NB4 (cell line): ENCODE measurements at regions not wholly inside any gene's neighbourhood (a gene's known extent, or its start where the extent isn't known, plus 50 kb on each side); places are given as distances from the start of the nearest gene placed in this dataset.

Experiments used
- DNase-seq: peaks from one replicate; pipeline ENCODE4 v3.0.0; 2010; ENCODE audit warnings: low read depth
- H3K4me3 ChIP-seq: one replicate; pipeline ENCODE4 v1.5.1; 2011; ENCODE audit warnings: mild to moderate bottlenecking, low read depth, low read length, moderate library complexity
- MYC ChIP-seq: IDR thresholded peaks from 2 replicates; pipeline ENCODE4 v1.6.1; 2011; ENCODE audit warnings: low read depth, low read length
- POLR2A ChIP-seq: IDR thresholded peaks from 2 replicates; pipeline ENCODE4 v1.6.1; 2011; ENCODE audit warnings: mild to moderate bottlenecking; ENCODE audit not compliant: insufficient read length; ENCODE audit errors: extremely low read depth
- TF ChIP-seq, protein P1 (sequence below): IDR thresholded peaks from 2 replicates; pipeline ENCODE4 v1.6.1; 2011; ENCODE audit warnings: low read depth, low read length
- TF ChIP-seq, protein P2 (sequence below): IDR thresholded peaks from one replicate; pipeline ENCODE4 v1.5.1; 2012; ENCODE audit warnings: low read depth, low read length

DNA sequence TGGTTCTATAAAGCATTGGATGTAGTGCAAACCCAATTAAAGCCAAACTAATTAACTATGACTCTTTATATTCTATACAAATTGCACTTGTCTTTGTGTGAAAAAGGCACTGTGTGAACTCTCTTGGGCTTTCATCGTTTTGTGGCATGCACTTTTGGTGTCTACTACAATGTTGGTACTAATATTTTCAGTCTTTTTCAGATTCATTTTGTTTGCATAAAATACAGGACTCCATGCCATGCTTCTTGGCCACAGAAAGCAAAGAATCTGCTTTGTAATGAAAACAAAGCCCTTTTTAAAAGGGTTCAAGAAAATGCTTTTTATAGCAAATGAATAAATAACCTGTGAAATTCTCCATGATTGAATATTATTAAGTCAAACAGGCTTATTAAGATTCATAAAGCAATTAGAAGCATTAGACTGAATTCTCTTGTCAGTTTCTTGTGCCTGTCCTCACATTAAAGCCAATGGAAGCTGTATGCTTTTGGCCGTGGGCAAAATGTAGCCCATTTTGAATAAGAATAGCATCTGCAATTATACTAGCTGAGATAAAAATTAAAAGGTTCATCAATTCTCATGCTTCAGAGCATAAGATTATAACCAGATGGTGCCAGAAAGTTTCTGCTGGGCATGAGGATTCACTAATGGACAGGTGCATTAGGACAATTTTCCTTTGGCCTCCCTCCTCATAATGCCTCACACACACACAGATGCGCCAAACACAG lies 1665.2 kb downstream of the SUCLG1 start:
- no peak for DNase-seq
- TF ChIP-seq, protein P1, sequence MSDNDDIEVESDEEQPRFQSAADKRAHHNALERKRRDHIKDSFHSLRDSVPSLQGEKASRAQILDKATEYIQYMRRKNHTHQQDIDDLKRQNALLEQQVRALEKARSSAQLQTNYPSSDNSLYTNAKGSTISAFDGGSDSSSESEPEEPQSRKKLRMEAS: no peak
- TF ChIP-seq POLR2A: no peak
- no peak for TF ChIP-seq MYC
- TF ChIP-seq, protein P2, sequence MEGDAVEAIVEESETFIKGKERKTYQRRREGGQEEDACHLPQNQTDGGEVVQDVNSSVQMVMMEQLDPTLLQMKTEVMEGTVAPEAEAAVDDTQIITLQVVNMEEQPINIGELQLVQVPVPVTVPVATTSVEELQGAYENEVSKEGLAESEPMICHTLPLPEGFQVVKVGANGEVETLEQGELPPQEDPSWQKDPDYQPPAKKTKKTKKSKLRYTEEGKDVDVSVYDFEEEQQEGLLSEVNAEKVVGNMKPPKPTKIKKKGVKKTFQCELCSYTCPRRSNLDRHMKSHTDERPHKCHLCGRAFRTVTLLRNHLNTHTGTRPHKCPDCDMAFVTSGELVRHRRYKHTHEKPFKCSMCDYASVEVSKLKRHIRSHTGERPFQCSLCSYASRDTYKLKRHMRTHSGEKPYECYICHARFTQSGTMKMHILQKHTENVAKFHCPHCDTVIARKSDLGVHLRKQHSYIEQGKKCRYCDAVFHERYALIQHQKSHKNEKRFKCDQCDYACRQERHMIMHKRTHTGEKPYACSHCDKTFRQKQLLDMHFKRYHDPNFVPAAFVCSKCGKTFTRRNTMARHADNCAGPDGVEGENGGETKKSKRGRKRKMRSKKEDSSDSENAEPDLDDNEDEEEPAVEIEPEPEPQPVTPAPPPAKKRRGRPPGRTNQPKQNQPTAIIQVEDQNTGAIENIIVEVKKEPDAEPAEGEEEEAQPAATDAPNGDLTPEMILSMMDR: no peak
- H3K4me3 ChIP-seq: no peak overlapping the region

DNA sequence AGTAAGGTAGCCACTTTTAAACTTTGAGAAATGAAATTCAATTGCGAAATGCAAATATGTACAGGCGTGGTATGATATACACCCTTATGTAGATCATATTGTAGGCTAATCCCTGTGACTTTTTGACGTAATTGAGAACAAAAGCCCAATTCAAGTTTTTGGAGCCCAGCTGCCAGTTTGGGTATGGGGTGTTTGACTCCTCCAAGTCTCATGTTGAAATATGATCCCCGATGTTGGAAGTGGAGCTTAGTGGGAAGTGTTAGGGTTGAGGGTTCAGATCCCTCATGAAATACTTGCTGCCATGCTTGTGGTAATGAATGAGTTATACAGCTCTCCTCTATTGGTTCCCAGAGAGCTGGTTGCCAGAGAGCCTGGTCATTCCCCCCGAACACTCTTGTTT lies 1666.8 kb downstream of the SUCLG1 start:
- no peak for DNase-seq
- H3K4me3 ChIP-seq: no peak overlapping the region
- TF ChIP-seq, protein P2: no peak
- TF ChIP-seq, protein P1: no peak
- TF ChIP-seq POLR2A (no peak), MYC (no peak)

DNA sequence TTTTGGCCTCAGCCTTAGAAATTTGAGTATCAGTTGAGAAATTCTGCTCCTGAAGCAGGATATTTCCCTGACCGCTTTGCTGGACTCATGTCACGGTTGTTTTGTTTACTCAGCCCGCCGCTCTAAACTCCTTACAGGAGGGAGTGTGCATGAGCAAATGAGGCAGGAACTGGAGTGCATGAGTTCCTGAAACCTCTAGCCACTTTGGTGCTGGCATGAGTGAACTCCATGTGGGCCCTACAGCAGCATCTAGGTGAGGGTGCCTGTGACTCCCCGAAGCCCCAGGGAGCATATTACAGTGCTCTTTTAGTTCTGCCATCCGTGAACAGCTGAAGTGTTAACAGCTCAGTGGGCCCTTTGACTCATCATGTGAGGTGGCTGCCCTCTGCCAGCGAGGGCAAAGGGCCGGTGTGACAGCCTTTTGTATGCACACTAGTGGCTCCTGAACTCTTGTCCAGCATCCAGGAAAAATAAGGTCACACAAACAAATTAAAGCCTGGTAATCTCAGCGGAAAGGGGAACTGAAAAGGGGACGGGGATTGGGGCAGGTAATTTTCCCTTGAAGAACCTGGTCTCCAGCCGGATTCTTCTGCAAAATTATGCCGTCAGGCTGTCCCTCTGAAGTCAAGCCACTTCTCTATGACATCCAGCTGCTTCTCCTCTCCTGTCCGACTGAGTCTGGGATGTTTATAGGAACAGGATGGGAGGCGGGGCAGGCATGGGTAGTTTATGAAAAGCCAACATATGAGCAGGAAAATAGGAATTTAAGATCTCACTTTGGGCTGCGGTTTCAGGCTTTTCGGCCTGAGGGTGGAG lies 1668.7 kb downstream of the SUCLG1 start:
- no peak overlapping the region for H3K4me3 ChIP-seq
- TF ChIP-seq, protein P2: no peak
- no peak for TF ChIP-seq POLR2A
- TF ChIP-seq, protein P1: no peak
- TF ChIP-seq MYC: no peak
- DNase-seq: no peak

DNA sequence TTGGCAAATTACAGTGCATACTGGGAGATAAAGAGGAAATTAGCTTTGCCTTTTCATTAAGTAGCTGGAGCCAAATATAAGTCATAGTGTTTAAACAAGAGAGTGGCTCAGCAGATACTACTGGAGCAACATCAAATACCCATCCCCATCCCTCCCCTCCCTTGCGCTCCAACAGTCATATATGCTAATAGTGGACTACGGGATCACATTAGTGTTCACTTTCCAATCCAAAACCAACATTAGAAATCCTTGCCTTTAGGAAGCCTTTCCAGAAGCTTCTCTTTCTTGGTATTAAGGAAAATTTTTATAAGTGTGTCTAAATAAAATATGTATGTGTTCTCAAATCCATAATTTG lies 1669.3 kb downstream of the SUCLG1 start:
- no peak overlapping the region for H3K4me3 ChIP-seq
- TF ChIP-seq, protein P1: no peak
- TF ChIP-seq MYC: no peak
- no peak for TF ChIP-seq POLR2A
- TF ChIP-seq, protein P2: no peak
- no peak for DNase-seq

DNA sequence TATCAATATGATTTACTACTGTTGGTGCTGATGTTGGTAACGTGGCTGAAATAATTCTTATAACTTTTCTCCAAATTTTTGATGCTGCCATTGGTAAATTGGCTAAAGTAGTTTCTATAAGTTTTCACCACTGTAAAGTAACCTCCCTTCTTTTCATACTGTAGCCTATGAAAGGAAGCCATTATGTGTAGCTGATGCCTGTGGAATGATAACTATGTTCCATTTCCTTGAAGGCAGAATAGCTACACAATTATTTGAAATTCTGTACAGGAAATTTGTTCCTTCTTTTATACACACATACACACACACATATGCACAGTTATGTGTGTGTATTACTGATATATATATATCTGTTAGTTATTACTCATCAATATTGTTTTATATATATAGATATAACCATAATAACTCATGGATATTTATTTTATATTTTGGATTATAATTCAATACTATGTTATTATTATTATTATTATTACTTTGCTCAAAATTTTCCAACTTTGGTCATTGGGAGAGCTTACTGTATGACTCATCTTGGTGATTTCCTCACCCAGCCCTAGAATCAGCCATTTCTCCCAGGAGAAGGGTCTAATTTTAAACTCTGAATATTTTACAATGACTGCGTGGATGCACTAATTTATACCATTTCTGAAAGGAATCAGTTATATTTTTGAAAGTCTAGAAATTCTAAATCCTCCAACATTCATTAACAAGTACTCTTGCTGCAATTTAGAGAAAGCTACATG lies 1677.7 kb downstream of the SUCLG1 start:
- TF ChIP-seq POLR2A: no peak
- TF ChIP-seq MYC: no peak
- TF ChIP-seq, protein P2: no peak
- TF ChIP-seq, protein P1: no peak
- no peak for DNase-seq
- H3K4me3 ChIP-seq: no peak overlapping the region
